Panc1 (cell line): ENCODE measurements at regions not wholly inside any gene's neighbourhood (a gene's known extent, or its start where the extent isn't known, plus 50 kb on each side); places are given as distances from the start of the nearest gene placed in this dataset.

ENCODE experiments used
- ATAC-seq: fragments of 200-7000 bp; cut with Tn5 transposase; 2 replicates; pipeline ENCODE4 v1.9.1; 2020; ENCODE audit warnings: mild to moderate bottlenecking, moderate library complexity
- BruUV-seq: library from RNA; stranded (reverse); fragments of 400-500 nt; replicated peaks from 2 replicates; lab custom pipeline; 2021; lab: Mats Ljungman, UMichigan
- CTCF ChIA-PET: fragments of 300-600 bp; sonication (Branson Sonifier 250); formaldehyde crosslinking; loops from one replicate; lab custom pipeline; 2022; ENCODE audit warnings: antibody characterized with exemption; lab: Charles Lee
- POLR2A ChIA-PET: fragments of 300-600 bp; sonication (Branson Sonifier 250); formaldehyde crosslinking; loops from one replicate; lab custom pipeline; 2022; ENCODE audit warnings: antibody characterized with exemption; lab: Charles Lee
- DNase-seq: peaks from one replicate; pipeline ENCODE4 v3.0.0-alpha.2; 2010; ENCODE audit warnings: low read depth, low spot score
- H3K27ac ChIP-seq: 2 replicates; pipeline ENCODE4 v1.5.1; 2011; ENCODE audit warnings: mild to moderate bottlenecking, low read length, inconsistent platforms
- H3K27me3 ChIP-seq: fragments of 200-500 bp; sonication (Bioruptor generic); 2 replicates; pipeline ENCODE4 v1.6.0; 2014; ENCODE audit warnings: low read length, inconsistent platforms; ENCODE audit not compliant: control insufficient read depth, insufficient read depth
- H3K36me3 ChIP-seq: fragments of 200-500 bp; sonication (Bioruptor generic); 2 replicates; pipeline ENCODE4 v1.5.1; 2014; ENCODE audit warnings: inconsistent platforms, mild to moderate bottlenecking, low read length, moderate library complexity; ENCODE audit not compliant: control insufficient read depth, insufficient read depth
- H3K4me1 ChIP-seq: 2 replicates; pipeline ENCODE4 v1.5.1; 2011; ENCODE audit warnings: inconsistent platforms, mild to moderate bottlenecking, low read length, moderate library complexity; ENCODE audit not compliant: control insufficient read depth, insufficient read depth
- H3K4me3 ChIP-seq, 2 experiments: 2 replicates each; pipeline ENCODE4 v1.5.1; 2011 to 2012; ENCODE audit warnings: low read depth in 2 of 2, low read length in 2 of 2, mild to moderate bottlenecking in 2 of 2, inconsistent platforms in 1 of 2, moderate library complexity in 1 of 2
- H3K9me3 ChIP-seq: fragments of 200-500 bp; sonication (Bioruptor generic); 2 replicates; pipeline ENCODE4 v1.5.1; 2014; ENCODE audit warnings: low read depth, mild to moderate bottlenecking, inconsistent platforms, low read length, moderate library complexity; ENCODE audit not compliant: control insufficient read depth, insufficient read depth
- CTCF ChIP-seq: fragments of 450-650 bp; IDR thresholded peaks from 2 replicates; pipeline ENCODE4 v1.5.1; 2017; ENCODE audit warnings: mild to moderate bottlenecking
- POLR2AphosphoS5 ChIP-seq: IDR thresholded peaks from 2 replicates; pipeline ENCODE4 v1.6.1; 2012; ENCODE audit warnings: mild to moderate bottlenecking, low read depth, low read length, moderate library complexity
- REST ChIP-seq, 2 experiments: IDR thresholded peaks; 2 replicates each; pipeline ENCODE4 v1.6.1; 2011 to 2012; ENCODE audit warnings: low read depth in 2 of 2, control low read depth in 1 of 2, low read length in 1 of 2, mild to moderate bottlenecking in 1 of 2, moderate library complexity in 1 of 2; ENCODE audit not compliant: insufficient read depth in 1 of 2
- SIN3A ChIP-seq: IDR thresholded peaks from 2 replicates; pipeline ENCODE4 v1.6.1; 2012; ENCODE audit warnings: low read depth, mild to moderate bottlenecking, low read length, moderate library complexity, borderline replicate concordance; ENCODE audit not compliant: insufficient read depth
- TCF7L2 ChIP-seq: IDR thresholded peaks from 2 replicates; pipeline ENCODE4 v1.6.1; 2011; ENCODE audit warnings: mild to moderate bottlenecking, low read depth, low read length, inconsistent platforms
- in situ Hi-C: cut with HindIII; loops from 2 replicates; pipeline ENCODE4 v1.10.0; 2016; ENCODE audit warnings: low sequenced_read_pairs, low pct_unique_long_range_greater_than_20kb
- intact Hi-C: fragments of 100-400 bp; cut with micrococcal nuclease; formaldehyde crosslinking; loops from one replicate; pipeline ENCODE4 v1.10.0; 2022; ENCODE audit not compliant: unreplicated experiment

GRCh38 chr11:122311216-122311755, 195.3 kb upstream of the BLID start:
- in situ Hi-C loops: no loop called here
- POLR2A ChIA-PET: no interaction called here

GRCh38 chr11:122310766-122311165, 194.8 kb upstream of the BLID start:
- no peaks in the 10 kb centered on the region for H3K4me1 ChIP-seq
- DNase-seq (no peak), ATAC-seq (no peak)
- no peak overlapping the region for H3K27ac ChIP-seq
- H3K4me3 ChIP-seq: no peak overlapping the region
- no peaks in the 10 kb centered on the region for H3K9me3 ChIP-seq
- ChIA-PET CTCF (no interaction called here), POLR2A (no interaction called here)
- in situ Hi-C loops (no loop called here), intact Hi-C loops (no loop called here)
- BruUV-seq: no TSS peak
- TF ChIP-seq POLR2AphosphoS5: no peak
- TF ChIP-seq SIN3A: no peak
- TF ChIP-seq TCF7L2: no peak
- no peak for TF ChIP-seq REST (IDR thresholded peaks at IDR 0.05; ENCODE audit: insufficient read depth in 1 of 2, low read depth in 2 of 2, low read length in 1 of 2)
- TF ChIP-seq CTCF: no peak
- no peaks in the 10 kb centered on the region for H3K36me3 ChIP-seq
- peaks cover 39% of the 10 kb centered on the region for H3K27me3 ChIP-seq

More at GRCh38 chr11:122311216-122311755, 195.3 kb upstream of the BLID start:
- no peak overlapping the region for H3K4me3 ChIP-seq
- no peak for ATAC-seq
- H3K36me3 ChIP-seq: no peaks in the 10 kb centered on the region
- no peak overlapping the region for H3K27ac ChIP-seq
- TF ChIP-seq POLR2AphosphoS5: no peak
- no peak for TF ChIP-seq REST (IDR thresholded peaks at IDR 0.05; ENCODE audit: insufficient read depth in 1 of 2, low read depth in 2 of 2, low read length in 1 of 2)
- TF ChIP-seq CTCF: no peak
- TF ChIP-seq TCF7L2: no peak
- TF ChIP-seq SIN3A: no peak
- no peak for DNase-seq
- CTCF ChIA-PET: interaction anchor here (0.7 kb wide), 1 partner anchor 195 kb away, joined by 3 read pairs; no protein-coding TSS in a partner anchor
- no peaks in the 10 kb centered on the region for H3K4me1 ChIP-seq
- intact Hi-C loops: no loop called here
- BruUV-seq: no TSS peak
- H3K9me3 ChIP-seq: no peaks in the 10 kb centered on the region
- H3K27me3 ChIP-seq: peaks cover 39% of the 10 kb centered on the region
